ENCODE measurements at regions not wholly inside any gene's neighbourhood (a gene's known extent, or its start where the extent isn't known, plus 50 kb on each side); places are given as distances from the start of the nearest gene placed in this dataset.

- DNase-seq (ENCODE audit: low read depth), result no peak
These were observed 669.4 kb downstream of the IRS1 start for GRCh38 chr2:226130192-226130591.

GRCh38 chr2:226127682-226128081 lies 671.9 kb downstream of the IRS1 start:
- DNase-seq (ENCODE audit: low read depth), result no peak

- DNase-seq (ENCODE audit: low read depth), result no peak
These were observed 673.5 kb downstream of the IRS1 start for GRCh38 chr2:226126104-226126503.

GRCh38 chr2:226125176-226125883 lies 674.3 kb downstream of the IRS1 start:
- DNase-seq (ENCODE audit: low read depth), result no peak

- DNase-seq (ENCODE audit: low read depth), result peak; percentile 54
These were observed 675.0 kb downstream of the IRS1 start for GRCh38 chr2:226124548-226125011.

- peak; percentile 58 for DNase-seq (ENCODE audit: low read depth)
These were observed 676.3 kb downstream of the IRS1 start for GRCh38 chr2:226123300-226123699.

GRCh38 chr2:226122041-226122440 lies 677.6 kb downstream of the IRS1 start:
- DNase-seq (ENCODE audit: low read depth), result no peak

GRCh38 chr2:226121046-226121738 lies 678.4 kb downstream of the IRS1 start:
- DNase-seq (ENCODE audit: low read depth), result no peak

- DNase-seq (ENCODE audit: low read depth), result peak; percentile 88
These were observed 680.9 kb downstream of the IRS1 start for GRCh38 chr2:226118471-226119429.

GRCh38 chr2:226117510-226118065 lies 682.0 kb downstream of the IRS1 start:
- no peak for DNase-seq (ENCODE audit: low read depth)

- no peak for DNase-seq (ENCODE audit: low read depth)
These were observed 683.3 kb downstream of the IRS1 start for GRCh38 chr2:226116346-226116745.

- peak; percentile 11 for DNase-seq (ENCODE audit: low read depth)
These were observed 683.8 kb downstream of the IRS1 start for GRCh38 chr2:226115832-226116200.

- DNase-seq (ENCODE audit: low read depth), result peak; percentile 92
These were observed 684.4 kb downstream of the IRS1 start for GRCh38 chr2:226115102-226115831.

- peak; percentile 38 for DNase-seq (ENCODE audit: low read depth)
These were observed 685.2 kb downstream of the IRS1 start for GRCh38 chr2:226114436-226114835.

GRCh38 chr2:226098861-226099745 lies 699.6 kb downstream of the NYAP2 start:
- no peak for DNase-seq (ENCODE audit: low read depth)

- DNase-seq (ENCODE audit: low read depth), result no peak
These were observed 695.5 kb downstream of the NYAP2 start for GRCh38 chr2:226095058-226095457.

GRCh38 chr2:226093364-226093763 lies 693.9 kb downstream of the NYAP2 start:
- DNase-seq (ENCODE audit: low read depth), result no peak

- no peak for DNase-seq (ENCODE audit: low read depth)
These were observed 688.8 kb downstream of the NYAP2 start for GRCh38 chr2:226088366-226088674.

GRCh38 chr2:226087505-226088365 lies 688.2 kb downstream of the NYAP2 start:
- no peak for DNase-seq (ENCODE audit: low read depth)

All from Daoy (cell line).